HFFc6 (cell line): ENCODE measurements at regions not wholly inside any gene's neighbourhood (a gene's known extent, or its start where the extent isn't known, plus 50 kb on each side); places are given as distances from the start of the nearest gene placed in this dataset.

Experiments used
- DNase-seq: peaks from one replicate; pipeline ENCODE4 v3.0.0-alpha.2; 2018
- H3K27ac Mint-ChIP-seq: 2 replicates; pipeline ENCODE4 v1.8.0; 2020; ENCODE audit warnings: mild to moderate bottlenecking, mixed read lengths
- H3K27me3 Mint-ChIP-seq: 2 replicates; pipeline ENCODE4 v1.8.0; 2021; ENCODE audit warnings: mild to moderate bottlenecking, moderate library complexity, mixed read lengths; ENCODE audit not compliant: insufficient read depth
- H3K36me3 Mint-ChIP-seq: 2 replicates; pipeline ENCODE4 v1.8.0; 2021; ENCODE audit warnings: low read depth, mixed read lengths
- H3K4me1 Mint-ChIP-seq: 2 replicates; pipeline ENCODE4 v1.8.0; 2020; ENCODE audit warnings: low read depth, mixed read lengths
- H3K4me3 Mint-ChIP-seq: 2 replicates; pipeline ENCODE4 v1.8.0; 2020; ENCODE audit warnings: mild to moderate bottlenecking, moderate library complexity, mixed read lengths
- H3K9me3 Mint-ChIP-seq: 2 replicates; pipeline ENCODE4 v1.8.0; 2020; ENCODE audit warnings: mild to moderate bottlenecking, mixed read lengths
- TF ChIP-seq, protein P1 (sequence below): fragments of 200-600 bp; sonication (generic); IDR thresholded peaks from 2 replicates; pipeline ENCODE4 v1.5.0; 2021; ENCODE audit warnings: antibody characterized with exemption, mild to moderate bottlenecking

GRCh38 chr2:9745153-9745899 lies 97.9 kb upstream of the TAF1B start:
- Mint-ChIP-seq H3K36me3 (no peaks in the 10 kb centered on the region), H3K4me1 (peaks cover 25% of the 10 kb centered on the region), H3K9me3 (no peaks in the 10 kb centered on the region), H3K27me3 (peaks cover 8% of the 10 kb centered on the region), H3K4me3 (no peak overlapping the region), H3K27ac (no peak overlapping the region)
- no peak for DNase-seq
- TF ChIP-seq, protein P1, sequence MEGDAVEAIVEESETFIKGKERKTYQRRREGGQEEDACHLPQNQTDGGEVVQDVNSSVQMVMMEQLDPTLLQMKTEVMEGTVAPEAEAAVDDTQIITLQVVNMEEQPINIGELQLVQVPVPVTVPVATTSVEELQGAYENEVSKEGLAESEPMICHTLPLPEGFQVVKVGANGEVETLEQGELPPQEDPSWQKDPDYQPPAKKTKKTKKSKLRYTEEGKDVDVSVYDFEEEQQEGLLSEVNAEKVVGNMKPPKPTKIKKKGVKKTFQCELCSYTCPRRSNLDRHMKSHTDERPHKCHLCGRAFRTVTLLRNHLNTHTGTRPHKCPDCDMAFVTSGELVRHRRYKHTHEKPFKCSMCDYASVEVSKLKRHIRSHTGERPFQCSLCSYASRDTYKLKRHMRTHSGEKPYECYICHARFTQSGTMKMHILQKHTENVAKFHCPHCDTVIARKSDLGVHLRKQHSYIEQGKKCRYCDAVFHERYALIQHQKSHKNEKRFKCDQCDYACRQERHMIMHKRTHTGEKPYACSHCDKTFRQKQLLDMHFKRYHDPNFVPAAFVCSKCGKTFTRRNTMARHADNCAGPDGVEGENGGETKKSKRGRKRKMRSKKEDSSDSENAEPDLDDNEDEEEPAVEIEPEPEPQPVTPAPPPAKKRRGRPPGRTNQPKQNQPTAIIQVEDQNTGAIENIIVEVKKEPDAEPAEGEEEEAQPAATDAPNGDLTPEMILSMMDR = no peak

- Mint-ChIP-seq H3K9me3 (no peaks in the 10 kb centered on the region), H3K36me3 (no peaks in the 10 kb centered on the region), H3K4me1 (peaks cover 31% of the 10 kb centered on the region), H3K4me3 (no peak overlapping the region), H3K27me3 (peaks cover 2% of the 10 kb centered on the region), H3K27ac (no peak overlapping the region)
- no peak for DNase-seq
- TF ChIP-seq, protein P1 = no peak
These were observed 95.9 kb upstream of the TAF1B start for GRCh38 chr2:9747396-9747795.

GRCh38 chr2:9748577-9748976 lies 94.7 kb upstream of the TAF1B start:
- Mint-ChIP-seq H3K27ac (no peak overlapping the region), H3K4me3 (no peak overlapping the region), H3K4me1 (peaks cover 43% of the 10 kb centered on the region)

GRCh38 chr2:9749546-9750223 lies 93.6 kb upstream of the TAF1B start:
- H3K9me3 Mint-ChIP-seq = no peaks in the 10 kb centered on the region
- H3K27me3 Mint-ChIP-seq = no peaks in the 10 kb centered on the region; the same call in none of the 2 replicates
- TF ChIP-seq, protein P1 = no peak
- H3K4me3 Mint-ChIP-seq = no peak overlapping the region
- no peak for DNase-seq
- peaks cover 48% of the 10 kb centered on the region for H3K4me1 Mint-ChIP-seq
- H3K27ac Mint-ChIP-seq = no peak overlapping the region
- no peaks in the 10 kb centered on the region for H3K36me3 Mint-ChIP-seq

More at GRCh38 chr2:9748577-9748976, 94.7 kb upstream of the TAF1B start:
- TF ChIP-seq, protein P1 = no peak
- DNase-seq = no peak
- no peaks in the 10 kb centered on the region for H3K9me3 Mint-ChIP-seq
- no peaks in the 10 kb centered on the region; the same call in none of the 2 replicates for H3K27me3 Mint-ChIP-seq
- H3K36me3 Mint-ChIP-seq = no peaks in the 10 kb centered on the region

DNA sequence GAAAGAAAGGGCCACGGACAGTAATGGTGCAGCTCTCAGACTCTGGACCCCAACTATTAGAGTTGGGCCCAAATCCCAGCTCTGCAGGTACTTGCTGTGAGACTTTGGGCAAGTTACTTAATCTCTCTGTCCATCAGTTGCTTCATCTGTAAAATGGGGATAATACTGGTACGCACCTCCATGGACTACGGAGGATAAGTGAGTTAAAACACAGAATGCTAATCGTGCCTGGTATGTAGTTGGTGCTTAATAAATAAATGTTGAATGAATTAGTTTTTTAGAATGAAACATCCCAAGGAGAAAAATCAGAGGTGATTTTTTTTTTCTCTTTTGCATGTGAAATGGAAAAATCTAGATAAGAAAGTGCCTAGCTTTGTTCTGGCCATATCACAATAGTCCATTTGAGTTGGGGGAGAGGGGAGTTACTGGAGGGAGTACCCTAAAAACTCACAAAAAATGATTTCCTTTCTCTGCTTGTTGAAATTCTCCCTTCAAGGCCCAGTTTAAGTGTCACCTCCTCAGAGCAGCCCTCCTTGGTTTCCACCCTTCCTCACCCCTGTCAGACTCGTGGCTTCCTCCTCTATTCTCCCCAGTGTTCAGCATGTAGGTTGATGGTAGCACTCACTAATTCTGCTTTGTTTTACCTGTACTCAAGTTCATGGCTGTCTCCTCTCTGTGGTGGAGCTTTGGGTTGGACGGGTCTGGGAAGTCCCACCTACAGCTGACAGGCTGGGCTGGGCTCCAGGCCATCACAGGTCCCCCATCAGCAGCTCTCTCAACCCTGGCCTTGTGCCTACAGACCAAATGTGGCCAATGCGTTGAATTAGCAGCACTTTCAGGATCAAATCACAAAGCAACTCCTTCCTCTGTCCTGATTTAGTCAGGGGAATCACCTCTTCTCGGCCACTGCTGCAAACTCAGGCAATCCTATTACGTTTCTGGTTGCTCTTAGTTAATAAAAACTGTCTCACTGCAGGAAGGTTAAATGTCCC lies 92.8 kb upstream of the TAF1B start:
- Mint-ChIP-seq H3K36me3 (no peaks in the 10 kb centered on the region), H3K27ac (no peak overlapping the region), H3K4me1 (peaks cover 40% of the 10 kb centered on the region), H3K4me3 (no peak overlapping the region), H3K27me3 (no peaks in the 10 kb centered on the region; the same call in none of the 2 replicates), H3K9me3 (no peaks in the 10 kb centered on the region)
- TF ChIP-seq, protein P1 = no peak
- no peak for DNase-seq
